BJ (cell line): ENCODE measurements at regions not wholly inside any gene's neighbourhood (a gene's known extent, or its start where the extent isn't known, plus 50 kb on each side); places are given as distances from the start of the nearest gene placed in this dataset.

Experiments
- CTCF ChIA-PET: fragments of 350-600 bp; formaldehyde crosslinking; extraction: SDS; loops from one replicate; lab custom pipeline; 2021; ENCODE audit warnings: antibody characterized with exemption, inconsistent platforms; lab: Yijun Ruan, JAX
- POLR2A ChIA-PET: fragments of 300-600 bp; sonication (Branson Sonifier 250); formaldehyde crosslinking; extraction: SDS; loops from one replicate; lab custom pipeline; 2021; ENCODE audit warnings: antibody characterized with exemption; lab: Charles Lee
- DNase-seq: peaks from one replicate; pipeline ENCODE4 v3.0.0-alpha.2; 2011; ENCODE audit warnings: low read depth
- H3K27me3 ChIP-seq: 2 replicates; pipeline ENCODE4 v1.6.0; 2011; ENCODE audit warnings: low read length; ENCODE audit not compliant: control insufficient read depth, insufficient read depth
- H3K36me3 ChIP-seq: 2 replicates; pipeline ENCODE4 v1.5.1; 2011; ENCODE audit warnings: low read length; ENCODE audit not compliant: control insufficient read depth, insufficient read depth
- H3K4me3 ChIP-seq: 2 replicates; pipeline ENCODE4 v1.5.1; 2011; ENCODE audit warnings: low read depth, mild to moderate bottlenecking, control low read depth, low read length
- TF ChIP-seq, protein P1 (sequence below): IDR thresholded peaks from 2 replicates; pipeline ENCODE4 v1.5.1; 2011; ENCODE audit warnings: low read depth, mild to moderate bottlenecking, control low read depth, inconsistent platforms, low read length, moderate library complexity; ENCODE audit not compliant: insufficient read depth

- Histone ChIP-seq H3K4me3 (no peak overlapping the region), H3K36me3 (no peaks in the 10 kb centered on the region), H3K27me3 (no peaks in the 10 kb centered on the region)
- POLR2A ChIA-PET: no interaction called here
- TF ChIP-seq, protein P1, sequence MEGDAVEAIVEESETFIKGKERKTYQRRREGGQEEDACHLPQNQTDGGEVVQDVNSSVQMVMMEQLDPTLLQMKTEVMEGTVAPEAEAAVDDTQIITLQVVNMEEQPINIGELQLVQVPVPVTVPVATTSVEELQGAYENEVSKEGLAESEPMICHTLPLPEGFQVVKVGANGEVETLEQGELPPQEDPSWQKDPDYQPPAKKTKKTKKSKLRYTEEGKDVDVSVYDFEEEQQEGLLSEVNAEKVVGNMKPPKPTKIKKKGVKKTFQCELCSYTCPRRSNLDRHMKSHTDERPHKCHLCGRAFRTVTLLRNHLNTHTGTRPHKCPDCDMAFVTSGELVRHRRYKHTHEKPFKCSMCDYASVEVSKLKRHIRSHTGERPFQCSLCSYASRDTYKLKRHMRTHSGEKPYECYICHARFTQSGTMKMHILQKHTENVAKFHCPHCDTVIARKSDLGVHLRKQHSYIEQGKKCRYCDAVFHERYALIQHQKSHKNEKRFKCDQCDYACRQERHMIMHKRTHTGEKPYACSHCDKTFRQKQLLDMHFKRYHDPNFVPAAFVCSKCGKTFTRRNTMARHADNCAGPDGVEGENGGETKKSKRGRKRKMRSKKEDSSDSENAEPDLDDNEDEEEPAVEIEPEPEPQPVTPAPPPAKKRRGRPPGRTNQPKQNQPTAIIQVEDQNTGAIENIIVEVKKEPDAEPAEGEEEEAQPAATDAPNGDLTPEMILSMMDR: no peak
- DNase-seq: no peak
- CTCF ChIA-PET: no interaction called here
Observed at GRCh38 chr1:4602462-4603294, 51.7 kb upstream of the AJAP1 start.

DNA sequence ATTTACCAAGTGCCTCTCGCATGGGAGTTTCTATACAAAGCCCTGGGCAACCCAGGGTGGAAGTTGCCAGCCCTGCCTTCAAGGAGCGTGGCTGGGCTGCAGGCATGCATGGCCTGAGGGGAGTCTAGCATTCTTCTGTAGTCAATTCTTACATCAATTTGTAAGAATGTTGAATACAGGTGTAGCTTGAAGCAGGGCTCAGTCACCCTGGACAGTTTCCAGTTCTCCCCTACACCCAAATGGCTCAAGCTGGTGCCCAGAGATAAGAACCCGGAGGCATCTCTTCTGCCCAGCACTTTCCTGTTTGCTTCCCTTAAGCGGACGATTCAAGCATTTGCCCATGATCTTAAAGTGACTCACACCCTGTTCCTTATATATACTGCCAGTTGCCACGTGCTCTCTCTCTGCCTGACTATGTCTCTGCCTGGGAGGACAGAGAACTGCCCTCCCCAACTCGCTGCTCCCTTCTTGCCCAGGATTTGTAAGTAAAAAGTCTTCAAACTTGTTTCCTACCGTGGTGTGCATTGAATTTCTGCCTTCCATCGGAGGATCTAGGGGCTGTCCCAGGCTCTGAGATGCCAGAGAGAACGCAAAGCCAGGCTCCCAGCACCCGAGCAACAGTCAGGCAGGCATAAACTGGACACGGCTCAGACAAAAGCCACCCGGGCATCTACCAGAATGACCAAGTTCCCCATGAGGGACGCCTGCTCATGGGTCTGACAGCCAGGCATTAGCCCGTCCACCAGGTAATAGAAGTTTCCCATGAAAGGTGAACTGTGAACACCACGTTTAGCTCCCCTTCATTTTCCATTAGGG, 50.9 kb upstream of the AJAP1 start:
- Histone ChIP-seq H3K4me3 (no peak overlapping the region), H3K36me3 (no peaks in the 10 kb centered on the region), H3K27me3 (no peaks in the 10 kb centered on the region)
- no peak for DNase-seq
- POLR2A ChIA-PET: no interaction called here
- TF ChIP-seq, protein P1: no peak
- CTCF ChIA-PET: no interaction called here
